ENCODE measurements at regions not wholly inside any gene's neighbourhood (a gene's known extent, or its start where the extent isn't known, plus 50 kb on each side); places are given as distances from the start of the nearest gene placed in this dataset.

- Histone ChIP-seq H3K36me3 (ENCODE audit: control insufficient read depth in 1 of 2, insufficient read depth in 2 of 2, low read length in 2 of 2) (no peaks in the 10 kb centered on the region), H3K4me1 (ENCODE audit: control insufficient read depth in 1 of 2, insufficient read depth in 2 of 2, low read length in 2 of 2) (peaks cover 0 to 2% of the 10 kb centered on the region in 2 experiments), H3K14ac (ENCODE audit: low read length) (no peak overlapping the region), H4K8ac (ENCODE audit: low read depth, low read length) (no peak overlapping the region), H3K4me3 (ENCODE audit: low read depth, low read length) (no peak overlapping the region), H4K91ac (ENCODE audit: low read depth, low read length) (no peak overlapping the region), H2AK5ac (ENCODE audit: low read length) (no peak overlapping the region), H2BK12ac (ENCODE audit: low read length) (no peak overlapping the region), H3K27ac (ENCODE audit: low read depth, low read length) (no peak overlapping the region), H3K9me3 (ENCODE audit: insufficient read depth, low read depth, low read length) (no peaks in the 10 kb centered on the region), H3K9ac (ENCODE audit: low read length) (no peak overlapping the region), H3K18ac (ENCODE audit: low read length) (no peak overlapping the region), H4K12ac (ENCODE audit: low read depth, low read length) (no peak overlapping the region), H3K79me1 (ENCODE audit: low read length) (no peaks in the 10 kb centered on the region), H2AFZ (ENCODE audit: insufficient read depth, low read length, poor library complexity) (no peak overlapping the region), H3K79me2 (ENCODE audit: control insufficient read depth, insufficient read depth, low read length, poor library complexity) (no peaks in the 10 kb centered on the region), H3K27me3 (ENCODE audit: insufficient read depth, low read length) (no peaks in the 10 kb centered on the region), H3K23ac (ENCODE audit: low read length) (no peak overlapping the region), H2BK5ac (ENCODE audit: low read depth, low read length, poor library complexity) (no peak overlapping the region), H3K4ac (ENCODE audit: low read depth, low read length) (no peak overlapping the region), H3K4me2 (ENCODE audit: low read length) (no peak overlapping the region), H2BK120ac (ENCODE audit: insufficient read depth, low read length, poor library complexity) (no peak overlapping the region)
- WGBS (ENCODE audit: extremely low coverage, insufficient coverage, insufficient read length): no CpG with 5 or more reads among the region's 6 CpGs
- DNase-seq: peak in 1 of 2 donors; percentile 67
These were observed 280.7 kb upstream of the ZNF608 start for GRCh38 chr5:125026867-125027731.

- no CpG with 5 or more reads among the region's 3 CpGs for WGBS (ENCODE audit: extremely low coverage, insufficient coverage, insufficient read length)
These were observed 285.8 kb upstream of the ZNF608 start for GRCh38 chr5:125032286-125032685.

GRCh38 chr5:125033602-125034001 lies 287.2 kb upstream of the ZNF608 start:
- no peak overlapping the region for H4K8ac ChIP-seq (ENCODE audit: low read depth, low read length)
- H4K12ac ChIP-seq (ENCODE audit: low read depth, low read length): no peak overlapping the region

More at GRCh38 chr5:125032286-125032685, 285.8 kb upstream of the ZNF608 start:
- H3K36me3 ChIP-seq (ENCODE audit: control insufficient read depth in 1 of 2, insufficient read depth in 2 of 2, low read length in 2 of 2): no peaks in the 10 kb centered on the region
- no peak overlapping the region for H2AK5ac ChIP-seq (ENCODE audit: low read length)
- DNase-seq: no peak
- no peak overlapping the region for H3K23ac ChIP-seq (ENCODE audit: low read length)
- no peak overlapping the region for H3K27ac ChIP-seq (ENCODE audit: low read depth, low read length)
- H4K12ac ChIP-seq (ENCODE audit: low read depth, low read length): no peak overlapping the region
- no peak overlapping the region for H2BK12ac ChIP-seq (ENCODE audit: low read length)
- peaks cover 0 to 2% of the 10 kb centered on the region in 2 experiments for H3K4me1 ChIP-seq (ENCODE audit: control insufficient read depth in 1 of 2, insufficient read depth in 2 of 2, low read length in 2 of 2)
- no peak overlapping the region for H4K8ac ChIP-seq (ENCODE audit: low read depth, low read length)
- no peak overlapping the region for H3K4me3 ChIP-seq (ENCODE audit: low read depth, low read length)
- no peaks in the 10 kb centered on the region for H3K79me2 ChIP-seq (ENCODE audit: control insufficient read depth, insufficient read depth, low read length, poor library complexity)
- H3K4me2 ChIP-seq (ENCODE audit: low read length): no peak overlapping the region
- no peak overlapping the region for H3K9ac ChIP-seq (ENCODE audit: low read length)
- no peak overlapping the region for H2AFZ ChIP-seq (ENCODE audit: insufficient read depth, low read length, poor library complexity)
- H3K9me3 ChIP-seq (ENCODE audit: insufficient read depth, low read depth, low read length): no peaks in the 10 kb centered on the region
- H2BK120ac ChIP-seq (ENCODE audit: insufficient read depth, low read length, poor library complexity): no peak overlapping the region
- H4K91ac ChIP-seq (ENCODE audit: low read depth, low read length): no peak overlapping the region
- H3K4ac ChIP-seq (ENCODE audit: low read depth, low read length): no peak overlapping the region
- H3K18ac ChIP-seq (ENCODE audit: low read length): no peak overlapping the region
- H3K14ac ChIP-seq (ENCODE audit: low read length): no peak overlapping the region
- no peaks in the 10 kb centered on the region for H3K79me1 ChIP-seq (ENCODE audit: low read length)
- no peaks in the 10 kb centered on the region for H3K27me3 ChIP-seq (ENCODE audit: insufficient read depth, low read length)
- H2BK5ac ChIP-seq (ENCODE audit: low read depth, low read length, poor library complexity): no peak overlapping the region

GRCh38 chr5:125034331-125034730 lies 287.9 kb upstream of the ZNF608 start:
- Histone ChIP-seq H2BK12ac (ENCODE audit: low read length) (no peak overlapping the region), H3K27ac (ENCODE audit: low read depth, low read length) (no peak overlapping the region), H3K4me1 (ENCODE audit: control insufficient read depth in 1 of 2, insufficient read depth in 2 of 2, low read length in 2 of 2) (no peaks in the 10 kb centered on the region), H4K12ac (ENCODE audit: low read depth, low read length) (no peak overlapping the region), H3K18ac (ENCODE audit: low read length) (no peak overlapping the region), H3K4me3 (ENCODE audit: low read depth, low read length) (no peak overlapping the region), H2BK120ac (ENCODE audit: insufficient read depth, low read length, poor library complexity) (no peak overlapping the region), H3K27me3 (ENCODE audit: insufficient read depth, low read length) (no peaks in the 10 kb centered on the region), H3K4me2 (ENCODE audit: low read length) (no peak overlapping the region), H3K4ac (ENCODE audit: low read depth, low read length) (no peak overlapping the region), H4K91ac (ENCODE audit: low read depth, low read length) (no peak overlapping the region), H3K14ac (ENCODE audit: low read length) (no peak overlapping the region), H2AK5ac (ENCODE audit: low read length) (no peak overlapping the region), H3K9me3 (ENCODE audit: insufficient read depth, low read depth, low read length) (no peaks in the 10 kb centered on the region), H4K8ac (ENCODE audit: low read depth, low read length) (no peak overlapping the region), H3K79me1 (ENCODE audit: low read length) (no peaks in the 10 kb centered on the region), H3K23ac (ENCODE audit: low read length) (no peak overlapping the region), H2BK5ac (ENCODE audit: low read depth, low read length, poor library complexity) (no peak overlapping the region), H3K79me2 (ENCODE audit: control insufficient read depth, insufficient read depth, low read length, poor library complexity) (no peaks in the 10 kb centered on the region), H2AFZ (ENCODE audit: insufficient read depth, low read length, poor library complexity) (no peak overlapping the region), H3K36me3 (ENCODE audit: control insufficient read depth in 1 of 2, insufficient read depth in 2 of 2, low read length in 2 of 2) (no peaks in the 10 kb centered on the region), H3K9ac (ENCODE audit: low read length) (no peak overlapping the region)
- DNase-seq: no peak
- WGBS (ENCODE audit: extremely low coverage, insufficient coverage, insufficient read length): no CpG with 5 or more reads among the region's 5 CpGs

More at GRCh38 chr5:125033602-125034001, 287.2 kb upstream of the ZNF608 start:
- Histone ChIP-seq H3K27ac (ENCODE audit: low read depth, low read length) (no peak overlapping the region), H3K27me3 (ENCODE audit: insufficient read depth, low read length) (no peaks in the 10 kb centered on the region), H3K4me1 (ENCODE audit: control insufficient read depth in 1 of 2, insufficient read depth in 2 of 2, low read length in 2 of 2) (no peaks in the 10 kb centered on the region), H3K36me3 (ENCODE audit: control insufficient read depth in 1 of 2, insufficient read depth in 2 of 2, low read length in 2 of 2) (no peaks in the 10 kb centered on the region), H3K14ac (ENCODE audit: low read length) (no peak overlapping the region), H3K79me2 (ENCODE audit: control insufficient read depth, insufficient read depth, low read length, poor library complexity) (no peaks in the 10 kb centered on the region), H3K4ac (ENCODE audit: low read depth, low read length) (no peak overlapping the region), H3K79me1 (ENCODE audit: low read length) (no peaks in the 10 kb centered on the region), H2BK120ac (ENCODE audit: insufficient read depth, low read length, poor library complexity) (no peak overlapping the region), H3K9me3 (ENCODE audit: insufficient read depth, low read depth, low read length) (no peaks in the 10 kb centered on the region), H3K23ac (ENCODE audit: low read length) (no peak overlapping the region), H3K18ac (ENCODE audit: low read length) (no peak overlapping the region), H4K91ac (ENCODE audit: low read depth, low read length) (no peak overlapping the region), H2AFZ (ENCODE audit: insufficient read depth, low read length, poor library complexity) (no peak overlapping the region), H3K4me3 (ENCODE audit: low read depth, low read length) (no peak overlapping the region), H2AK5ac (ENCODE audit: low read length) (no peak overlapping the region), H2BK12ac (ENCODE audit: low read length) (no peak overlapping the region), H2BK5ac (ENCODE audit: low read depth, low read length, poor library complexity) (no peak overlapping the region), H3K4me2 (ENCODE audit: low read length) (no peak overlapping the region), H3K9ac (ENCODE audit: low read length) (no peak overlapping the region)
- no peak for DNase-seq
- WGBS (ENCODE audit: extremely low coverage, insufficient coverage, insufficient read length): no CpG with 5 or more reads among the region's 2 CpGs
